H9 (cell line): ENCODE measurements at regions not wholly inside any gene's neighbourhood (a gene's known extent, or its start where the extent isn't known, plus 50 kb on each side); places are given as distances from the start of the nearest gene placed in this dataset.

ENCODE experiments used
- DNase-seq: peaks from one replicate; pipeline ENCODE4 v3.0.0-alpha.2; 2017
- H2AFZ ChIP-seq: one replicate; pipeline ENCODE4 v1.6.1; 2013; ENCODE audit warnings: mild to moderate bottlenecking, low read length, control low read depth, moderate library complexity
- H2AK5ac ChIP-seq: 2 replicates; pipeline ENCODE4 v1.6.1; 2013; ENCODE audit warnings: low read length, control low read depth, mixed read lengths; ENCODE audit not compliant: insufficient read length
- H2BK120ac ChIP-seq: one replicate; pipeline ENCODE4 v1.6.1; 2013; ENCODE audit warnings: low read depth, mild to moderate bottlenecking, low read length, control low read depth, inconsistent platforms; ENCODE audit not compliant: poor library complexity, severe bottlenecking
- H2BK12ac ChIP-seq: 2 replicates; pipeline ENCODE4 v1.6.1; 2013; ENCODE audit warnings: low read length, control low read depth, mixed read lengths, low read depth; ENCODE audit not compliant: insufficient read length
- H2BK15ac ChIP-seq: 2 replicates; pipeline ENCODE4 v1.6.1; 2013; ENCODE audit warnings: low read depth, low read length, control low read depth
- H2BK20ac ChIP-seq: one replicate; pipeline ENCODE4 v1.6.1; 2013; ENCODE audit warnings: low read depth, mild to moderate bottlenecking, low read length, control low read depth, inconsistent platforms; ENCODE audit not compliant: poor library complexity, severe bottlenecking
- H2BK5ac ChIP-seq: 2 replicates; pipeline ENCODE4 v1.6.1; 2013; ENCODE audit warnings: low read length, control low read depth, mixed read lengths; ENCODE audit not compliant: insufficient read length
- H3K14ac ChIP-seq: 2 replicates; pipeline ENCODE4 v1.6.1; 2013; ENCODE audit warnings: low read length, control low read depth; ENCODE audit not compliant: insufficient read depth
- H3K18ac ChIP-seq: 2 replicates; pipeline ENCODE4 v1.6.1; 2013; ENCODE audit warnings: low read depth, mild to moderate bottlenecking, mixed read lengths, low read length, control low read depth; ENCODE audit not compliant: insufficient read length
- H3K23ac ChIP-seq: 2 replicates; pipeline ENCODE4 v1.6.1; 2013; ENCODE audit warnings: low read length, control low read depth, mixed read lengths, low read depth; ENCODE audit not compliant: insufficient read length
- H3K23me2 ChIP-seq: 2 replicates; pipeline ENCODE4 v1.6.1; 2013; ENCODE audit warnings: low read depth, mild to moderate bottlenecking, mixed read lengths, low read length, control low read depth; ENCODE audit not compliant: insufficient read length, poor library complexity, severe bottlenecking
- H3K27ac ChIP-seq: 2 replicates; pipeline ENCODE4 v1.5.1; 2013; ENCODE audit warnings: low read length, control low read depth, mixed read lengths, low read depth; ENCODE audit not compliant: insufficient read length
- H3K27me3 ChIP-seq: 2 replicates; pipeline ENCODE4 v1.6.1; 2013; ENCODE audit warnings: low read length, control low read depth, inconsistent platforms; ENCODE audit not compliant: insufficient read depth
- H3K4ac ChIP-seq: 2 replicates; pipeline ENCODE4 v1.6.1; 2013; ENCODE audit warnings: low read depth, mild to moderate bottlenecking, control low read depth, inconsistent platforms, low read length, moderate library complexity
- H3K4me1 ChIP-seq: 2 replicates; pipeline ENCODE4 v1.6.1; 2013; ENCODE audit warnings: low read length, control low read depth, inconsistent platforms; ENCODE audit not compliant: insufficient read depth
- H3K4me2 ChIP-seq: 2 replicates; pipeline ENCODE4 v1.6.1; 2013; ENCODE audit warnings: low read length, control low read depth, mixed read lengths; ENCODE audit not compliant: insufficient read length, insufficient read depth
- H3K56ac ChIP-seq: 2 replicates; pipeline ENCODE4 v1.6.1; 2013; ENCODE audit warnings: low read depth, mild to moderate bottlenecking, mixed read lengths, low read length, control low read depth; ENCODE audit not compliant: insufficient read length
- H3K79me1 ChIP-seq: 2 replicates; pipeline ENCODE4 v1.6.1; 2013; ENCODE audit warnings: low read depth, mild to moderate bottlenecking, moderate library complexity, low read length, control low read depth, inconsistent platforms; ENCODE audit not compliant: insufficient read depth, poor library complexity, severe bottlenecking
- H3K79me2 ChIP-seq: 2 replicates; pipeline ENCODE4 v1.6.1; 2013; ENCODE audit warnings: low read length, control low read depth, inconsistent platforms; ENCODE audit not compliant: insufficient read depth
- H3K9ac ChIP-seq: 2 replicates; pipeline ENCODE4 v1.6.1; 2013; ENCODE audit warnings: low read length, control low read depth, mixed read lengths; ENCODE audit not compliant: insufficient read length; ENCODE audit errors: extremely low read depth
- H3K9me3 ChIP-seq: one replicate; pipeline ENCODE4 v1.6.1; 2013; ENCODE audit warnings: low read depth, low read length, inconsistent platforms; ENCODE audit not compliant: control insufficient read depth
- H3T11ph ChIP-seq: one replicate; pipeline ENCODE4 v1.6.1; 2013; ENCODE audit warnings: mild to moderate bottlenecking, low read length, control low read depth, inconsistent platforms
- H4K20me1 ChIP-seq: one replicate; pipeline ENCODE4 v1.6.1; 2013; ENCODE audit not compliant: control insufficient read depth, insufficient read length, insufficient read depth
- H4K5ac ChIP-seq: 2 replicates; pipeline ENCODE4 v1.6.1; 2013; ENCODE audit warnings: low read depth, mild to moderate bottlenecking, mixed read lengths, low read length, control low read depth; ENCODE audit not compliant: insufficient read length
- H4K8ac ChIP-seq: replicated peaks from 2 replicates; pipeline ENCODE4 v1.6.1; 2013; ENCODE audit warnings: low read length, control low read depth, mixed read lengths, low read depth; ENCODE audit not compliant: insufficient read length
- H4K91ac ChIP-seq: 2 replicates; pipeline ENCODE4 v1.6.1; 2013; ENCODE audit warnings: low read depth, mild to moderate bottlenecking, moderate library complexity, mixed read lengths, low read length, control low read depth; ENCODE audit not compliant: insufficient read length
- H3K27ac Mint-ChIP-seq, 3 experiments: 2 replicates in 2 of 3; 3 replicates in 1 of 3; pipeline ENCODE4 v1.8.0; 2020 to 2021; ENCODE audit warnings: mixed read lengths in 3 of 3, mild to moderate bottlenecking in 1 of 3, moderate library complexity in 1 of 3
- H3K27me3 Mint-ChIP-seq: 2 replicates; pipeline ENCODE4 v1.8.0; 2021; ENCODE audit warnings: low read depth, mild to moderate bottlenecking, moderate library complexity, mixed read lengths
- H3K36me3 Mint-ChIP-seq, 3 experiments: 2 replicates in 2 of 3; 3 replicates in 1 of 3; pipeline ENCODE4 v1.8.0; 2020 to 2021; ENCODE audit warnings: low read depth in 3 of 3, mixed read lengths in 3 of 3; ENCODE audit not compliant: insufficient read depth in 1 of 3
- H3K4me1 Mint-ChIP-seq, 2 experiments: 2 replicates each; pipeline ENCODE4 v1.8.0; 2020; ENCODE audit warnings: mixed read lengths in 2 of 2
- H3K4me3 Mint-ChIP-seq, 2 experiments: 2 replicates in 1 of 2; 3 replicates in 1 of 2; pipeline ENCODE4 v1.8.0; 2020 to 2021; ENCODE audit warnings: mild to moderate bottlenecking in 2 of 2, mixed read lengths in 2 of 2, moderate library complexity in 1 of 2
- H3K9me3 Mint-ChIP-seq, 2 experiments: 2 replicates in 1 of 2; 3 replicates in 1 of 2; pipeline ENCODE4 v1.8.0; 2020; ENCODE audit warnings: mild to moderate bottlenecking in 2 of 2, mixed read lengths in 2 of 2, moderate library complexity in 1 of 2
- WGBS: extraction: QIAGEN DNeasy Blood & Tissue Kit; methylation state at CpG from one replicate; pipeline ENCODE4 v1.1.7; 2013; ENCODE audit warnings: missing lambda C conversion rate, low lambda C conversion rate, mixed read lengths; ENCODE audit not compliant: insufficient read length; ENCODE audit errors: extremely low coverage; 5-methylcytosine and 5-hydroxymethylcytosine counted together
- TF ChIP-seq, protein P1 (sequence below): fragments of 200-600 bp; sonication (generic); conservative IDR thresholded peaks from 3 replicates; pipeline ENCODE4 v1.8.0; 2021; ENCODE audit warnings: antibody characterized with exemption, mild to moderate bottlenecking

GRCh38 chr12:105961821-105962671, 176.7 kb downstream of the NUAK1 start:
- H3K18ac ChIP-seq: no peak overlapping the region
- H3K4ac ChIP-seq: no peak overlapping the region
- no peaks in the 10 kb centered on the region for H3K27me3 ChIP-seq
- H3T11ph ChIP-seq: no peak overlapping the region
- H2BK12ac ChIP-seq: no peak overlapping the region
- no peak overlapping the region for H4K8ac ChIP-seq
- H2BK20ac ChIP-seq: no peak overlapping the region
- H3K14ac ChIP-seq: no peak overlapping the region
- H3K9me3 ChIP-seq: no peaks in the 10 kb centered on the region
- no peaks in the 10 kb centered on the region for H3K79me2 ChIP-seq
- no peak overlapping the region for H3K9ac ChIP-seq
- H3K79me1 ChIP-seq: no peaks in the 10 kb centered on the region
- H3K9me3 Mint-ChIP-seq: no peaks in the 10 kb centered on the region
- H4K91ac ChIP-seq: no peak overlapping the region
- no peak overlapping the region for H3K4me2 ChIP-seq
- WGBS: no CpG with 5 or more reads among the region's 1 CpG
- no peak overlapping the region for H3K56ac ChIP-seq
- no peaks in the 10 kb centered on the region for H3K36me3 Mint-ChIP-seq
- no peaks in the 10 kb centered on the region for H4K20me1 ChIP-seq
- H2AFZ ChIP-seq: no peak overlapping the region
- H4K5ac ChIP-seq: no peak overlapping the region
- H2AK5ac ChIP-seq: no peak overlapping the region
- no peak overlapping the region for H2BK120ac ChIP-seq
- H3K23me2 ChIP-seq: no peaks in the 10 kb centered on the region
- no peaks in the 10 kb centered on the region for H3K27me3 Mint-ChIP-seq
- no peak overlapping the region for H3K27ac Mint-ChIP-seq
- H3K4me1 ChIP-seq: no peaks in the 10 kb centered on the region
- no peak for DNase-seq
- H3K4me3 Mint-ChIP-seq: no peak overlapping the region
- H3K27ac ChIP-seq: no peak overlapping the region
- TF ChIP-seq, protein P1, sequence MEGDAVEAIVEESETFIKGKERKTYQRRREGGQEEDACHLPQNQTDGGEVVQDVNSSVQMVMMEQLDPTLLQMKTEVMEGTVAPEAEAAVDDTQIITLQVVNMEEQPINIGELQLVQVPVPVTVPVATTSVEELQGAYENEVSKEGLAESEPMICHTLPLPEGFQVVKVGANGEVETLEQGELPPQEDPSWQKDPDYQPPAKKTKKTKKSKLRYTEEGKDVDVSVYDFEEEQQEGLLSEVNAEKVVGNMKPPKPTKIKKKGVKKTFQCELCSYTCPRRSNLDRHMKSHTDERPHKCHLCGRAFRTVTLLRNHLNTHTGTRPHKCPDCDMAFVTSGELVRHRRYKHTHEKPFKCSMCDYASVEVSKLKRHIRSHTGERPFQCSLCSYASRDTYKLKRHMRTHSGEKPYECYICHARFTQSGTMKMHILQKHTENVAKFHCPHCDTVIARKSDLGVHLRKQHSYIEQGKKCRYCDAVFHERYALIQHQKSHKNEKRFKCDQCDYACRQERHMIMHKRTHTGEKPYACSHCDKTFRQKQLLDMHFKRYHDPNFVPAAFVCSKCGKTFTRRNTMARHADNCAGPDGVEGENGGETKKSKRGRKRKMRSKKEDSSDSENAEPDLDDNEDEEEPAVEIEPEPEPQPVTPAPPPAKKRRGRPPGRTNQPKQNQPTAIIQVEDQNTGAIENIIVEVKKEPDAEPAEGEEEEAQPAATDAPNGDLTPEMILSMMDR: no peak
- H3K4me1 Mint-ChIP-seq: no peaks in the 10 kb centered on the region
- H2BK15ac ChIP-seq: no peak overlapping the region
- H2BK5ac ChIP-seq: no peak overlapping the region
- no peak overlapping the region for H3K23ac ChIP-seq
